Right atrium auricular region (tissue), 2 donors: ENCODE measurements at regions not wholly inside any gene's neighbourhood (a gene's known extent, or its start where the extent isn't known, plus 50 kb on each side); places are given as distances from the start of the nearest gene placed in this dataset.

Experiments used
- DNase-seq: peaks from one replicate; pipeline ENCODE4 v3.0.0-alpha.2; 2019; ENCODE audit warnings: low spot score
- H3K27ac ChIP-seq, 2 donors: fragments of 200-600 bp; sonication (generic); 1 replicate in 1 of 2; 2 replicates in 1 of 2; pipeline ENCODE4 v1.5.1; 2016 to 2019
- H3K27me3 ChIP-seq, 2 donors: fragments of 200-600 bp; sonication (generic); one replicate each; pipeline versions ENCODE4 v1.5.1 to v1.6.0; 2017 to 2019
- H3K36me3 ChIP-seq: fragments of 200-600 bp; sonication (generic); one replicate; pipeline ENCODE4 v1.5.1; 2016
- H3K4me1 ChIP-seq, 2 donors: fragments of 200-600 bp; sonication (generic); one replicate each; pipeline versions ENCODE4 v1.5.1 to v1.6.0; 2017 to 2019
- H3K4me3 ChIP-seq, 2 donors: fragments of 200-600 bp; sonication (generic); 1 replicate in 1 of 2; 2 replicates in 1 of 2; pipeline ENCODE4 v1.5.1; 2017 to 2019; ENCODE audit warnings: mild to moderate bottlenecking in 1 of 2, moderate library complexity in 1 of 2
- H3K9me3 ChIP-seq, 2 donors: fragments of 200-600 bp; sonication (generic); one replicate each; pipeline ENCODE4 v1.5.1; 2019
- TF ChIP-seq, protein P1 (sequence below), 2 donors: fragments of 200-600 bp; sonication (generic); IDR thresholded peaks; one replicate each; pipeline ENCODE4 v1.5.1; 2019; ENCODE audit warnings: antibody characterized with exemption in 2 of 2

- Histone ChIP-seq H3K27me3 (no peaks in the 10 kb centered on the region), H3K4me1 (no peaks in the 10 kb centered on the region), H3K27ac (no peak overlapping the region), H3K9me3 (peaks cover 0 to 17% of the 10 kb centered on the region in 2 donors), H3K4me3 (no peak overlapping the region), H3K36me3 (no peaks in the 10 kb centered on the region)
- TF ChIP-seq, protein P1, sequence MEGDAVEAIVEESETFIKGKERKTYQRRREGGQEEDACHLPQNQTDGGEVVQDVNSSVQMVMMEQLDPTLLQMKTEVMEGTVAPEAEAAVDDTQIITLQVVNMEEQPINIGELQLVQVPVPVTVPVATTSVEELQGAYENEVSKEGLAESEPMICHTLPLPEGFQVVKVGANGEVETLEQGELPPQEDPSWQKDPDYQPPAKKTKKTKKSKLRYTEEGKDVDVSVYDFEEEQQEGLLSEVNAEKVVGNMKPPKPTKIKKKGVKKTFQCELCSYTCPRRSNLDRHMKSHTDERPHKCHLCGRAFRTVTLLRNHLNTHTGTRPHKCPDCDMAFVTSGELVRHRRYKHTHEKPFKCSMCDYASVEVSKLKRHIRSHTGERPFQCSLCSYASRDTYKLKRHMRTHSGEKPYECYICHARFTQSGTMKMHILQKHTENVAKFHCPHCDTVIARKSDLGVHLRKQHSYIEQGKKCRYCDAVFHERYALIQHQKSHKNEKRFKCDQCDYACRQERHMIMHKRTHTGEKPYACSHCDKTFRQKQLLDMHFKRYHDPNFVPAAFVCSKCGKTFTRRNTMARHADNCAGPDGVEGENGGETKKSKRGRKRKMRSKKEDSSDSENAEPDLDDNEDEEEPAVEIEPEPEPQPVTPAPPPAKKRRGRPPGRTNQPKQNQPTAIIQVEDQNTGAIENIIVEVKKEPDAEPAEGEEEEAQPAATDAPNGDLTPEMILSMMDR (IDR thresholded peaks at IDR 0.05) = no peak
- DNase-seq = no peak
These were observed 307.9 kb downstream of the BLID start for GRCh38 chr11:121808096-121808495.

DNA sequence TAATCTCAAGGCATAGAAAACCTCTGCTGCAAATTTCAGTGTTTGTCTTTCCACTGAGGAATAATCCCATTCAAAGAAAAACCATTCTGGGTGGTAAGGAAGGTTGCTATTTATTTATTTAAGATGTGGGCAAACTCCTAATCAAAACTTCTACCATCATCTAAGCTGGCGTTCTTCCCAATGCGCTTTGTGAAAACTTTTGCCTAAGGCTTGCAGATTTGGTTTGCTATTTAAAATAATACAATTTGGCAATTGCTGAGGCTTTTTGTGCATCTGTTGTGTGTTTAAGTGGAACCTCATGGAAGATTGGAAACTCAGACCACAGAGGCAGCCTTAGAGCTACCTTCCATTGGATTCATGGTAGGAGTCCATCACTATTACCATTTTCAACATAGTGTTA is 309.0 kb downstream of the BLID start:
- no peaks in the 10 kb centered on the region for H3K36me3 ChIP-seq
- TF ChIP-seq, protein P1 (IDR thresholded peaks at IDR 0.05) = no peak
- H3K9me3 ChIP-seq = peaks cover 0 to 7% of the 10 kb centered on the region in 2 donors
- no peak for DNase-seq
- H3K4me1 ChIP-seq = no peaks in the 10 kb centered on the region
- H3K4me3 ChIP-seq = no peak overlapping the region
- no peaks in the 10 kb centered on the region for H3K27me3 ChIP-seq
- H3K27ac ChIP-seq = no peak overlapping the region

DNA sequence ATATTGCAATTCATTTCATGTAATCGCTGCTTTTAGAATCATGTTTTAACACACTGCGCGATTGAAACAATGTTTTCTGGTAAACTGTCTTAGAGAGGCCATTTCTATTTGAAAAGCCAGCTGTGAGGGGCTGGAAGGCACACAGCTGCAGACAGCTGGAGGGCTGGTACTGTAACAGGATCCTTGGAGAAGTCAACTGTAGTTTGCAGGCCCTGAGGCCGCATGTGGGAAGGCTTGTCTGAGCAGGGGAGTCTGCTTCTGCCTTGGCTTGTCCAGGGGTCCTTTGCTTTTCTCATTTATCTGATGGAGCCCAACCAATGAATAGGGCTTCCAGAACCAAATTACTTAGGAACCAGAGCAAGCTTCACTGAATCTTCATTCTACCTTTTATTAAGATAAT is 313.5 kb downstream of the BLID start:
- DNase-seq = no peak
- Histone ChIP-seq H3K27ac (no peak overlapping the region), H3K4me1 (peaks cover 0 to 6% of the 10 kb centered on the region in 2 donors)

DNA sequence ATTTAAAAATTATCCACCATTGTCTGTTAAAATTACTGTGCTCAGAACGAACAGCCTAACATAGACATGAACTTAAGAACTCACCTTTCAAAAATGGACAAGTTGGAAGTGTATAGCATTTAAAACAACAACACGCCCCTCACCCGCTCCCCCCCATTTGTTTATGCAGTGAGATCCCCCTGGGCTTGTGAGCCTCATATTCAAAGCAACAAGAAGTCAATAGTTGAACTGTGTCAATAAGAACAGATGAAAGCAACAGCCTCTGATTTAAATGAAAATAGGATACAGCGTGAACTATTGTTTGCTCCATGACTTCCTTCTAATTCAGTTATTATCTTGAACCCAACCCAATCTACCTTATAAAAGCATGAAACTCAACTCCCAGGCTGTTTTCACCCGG is 314.2 kb downstream of the BLID start:
- DNase-seq = no peak
- H3K27me3 ChIP-seq = no peaks in the 10 kb centered on the region
- H3K27ac ChIP-seq = peak overlapping the region in 1 of 2 donors; percentile 42
- H3K9me3 ChIP-seq = peaks cover 0 to 10% of the 10 kb centered on the region in 2 donors
- no peaks in the 10 kb centered on the region for H3K36me3 ChIP-seq
- peaks cover 0 to 6% of the 10 kb centered on the region in 2 donors for H3K4me1 ChIP-seq
- TF ChIP-seq, protein P1 (IDR thresholded peaks at IDR 0.05) = no peak
- H3K4me3 ChIP-seq = no peak overlapping the region

More for the DNA sequence above, 313.5 kb downstream of the BLID start:
- H3K9me3 ChIP-seq = peaks cover 0 to 10% of the 10 kb centered on the region in 2 donors
- TF ChIP-seq, protein P1 (IDR thresholded peaks at IDR 0.05) = no peak
- no peaks in the 10 kb centered on the region for H3K27me3 ChIP-seq
- no peak overlapping the region for H3K4me3 ChIP-seq
- no peaks in the 10 kb centered on the region for H3K36me3 ChIP-seq

DNA sequence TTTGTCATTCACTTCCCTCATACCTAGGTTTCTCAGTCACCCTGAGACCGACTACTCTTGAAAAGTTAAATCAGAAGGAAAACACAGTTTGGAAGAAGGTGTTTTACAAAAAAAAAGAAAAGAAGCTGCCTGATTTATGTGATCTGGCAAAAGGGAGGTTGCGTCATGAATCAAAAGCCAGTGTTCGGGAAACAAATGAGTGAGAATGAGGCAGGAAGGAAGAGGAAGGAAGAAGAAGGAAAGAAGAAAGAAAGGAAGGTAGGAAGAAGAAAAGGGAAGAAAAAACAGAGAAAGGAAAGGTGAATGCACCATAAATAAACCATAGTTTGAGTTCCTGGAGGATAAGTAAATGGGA is 314.6 kb downstream of the BLID start:
- no peak for DNase-seq
- peak overlapping the region; percentile 12 to 42 for H3K27ac ChIP-seq
- H3K9me3 ChIP-seq = peaks cover 0 to 10% of the 10 kb centered on the region in 2 donors
- H3K4me1 ChIP-seq = peaks cover 0 to 6% of the 10 kb centered on the region in 2 donors
- no peak overlapping the region for H3K4me3 ChIP-seq
- no peaks in the 10 kb centered on the region for H3K36me3 ChIP-seq
- TF ChIP-seq, protein P1 (IDR thresholded peaks at IDR 0.05) = no peak
- H3K27me3 ChIP-seq = no peaks in the 10 kb centered on the region

- Histone ChIP-seq H3K4me1 (peaks cover 0 to 6% of the 10 kb centered on the region in 2 donors), H3K9me3 (peaks cover 0 to 10% of the 10 kb centered on the region in 2 donors), H3K27ac (peak overlapping the region; percentile 12 to 42), H3K36me3 (no peaks in the 10 kb centered on the region), H3K27me3 (no peaks in the 10 kb centered on the region), H3K4me3 (no peak overlapping the region)
- DNase-seq = no peak
- TF ChIP-seq, protein P1 (IDR thresholded peaks at IDR 0.05) = no peak
These were observed 315.2 kb downstream of the BLID start for GRCh38 chr11:121800731-121801393.
